ENCODE measurements at regions not wholly inside any gene's neighbourhood (a gene's known extent, or its start where the extent isn't known, plus 50 kb on each side); places are given as distances from the start of the nearest gene placed in this dataset.
A peak's percentile ranks its signal among the peaks of the same experiment; 100 is the strongest.
"Not testable (repeated sequence)": the region's sequence is repeated elsewhere in the genome, so short reads cannot be mapped to it uniquely, and the experiment has no call there.

GRCh38 chr13:90889906-90890834 is 457.3 kb upstream of the MIR17HG start:
- Histone ChIP-seq H3K4me3 (ENCODE audit: low read depth in 1 of 3, low read length in 3 of 3) (no peak overlapping the region), H3K9me3 (ENCODE audit: control insufficient read depth in 2 of 2, insufficient read depth in 1 of 2, low read depth in 1 of 2, low read length in 1 of 2) (no peaks in the 10 kb centered on the region), H3K27ac (ENCODE audit: low read depth in 1 of 3, low read length in 2 of 3) (no peak overlapping the region), H3K4me1 (ENCODE audit: control insufficient read depth in 3 of 3, insufficient read depth in 2 of 3, low read depth in 1 of 3, low read length in 2 of 3) (no peaks in the 10 kb centered on the region), H3K36me3 (ENCODE audit: control insufficient read depth in 3 of 3, insufficient read depth in 2 of 3, low read depth in 1 of 3, low read length in 3 of 3) (no peaks in the 10 kb centered on the region), H3K27me3 (ENCODE audit: control insufficient read depth in 3 of 3, insufficient read depth in 3 of 3, low read length in 3 of 3) (no peaks in the 10 kb centered on the region)
- DNase-seq = no peak
- no peak for FAIRE-seq
- 52 to 75% (median 53%) methylated on average over 4 of the region's 4 CpGs for WGBS, 3 donors

- Histone ChIP-seq H3K27ac (ENCODE audit: low read depth in 1 of 3, low read length in 2 of 3) (no peak overlapping the region), H3K36me3 (ENCODE audit: control insufficient read depth in 3 of 3, insufficient read depth in 2 of 3, low read depth in 1 of 3, low read length in 3 of 3) (no peaks in the 10 kb centered on the region), H3K27me3 (ENCODE audit: control insufficient read depth in 3 of 3, insufficient read depth in 3 of 3, low read length in 3 of 3) (no peaks in the 10 kb centered on the region), H3K9me3 (ENCODE audit: control insufficient read depth in 2 of 2, insufficient read depth in 1 of 2, low read depth in 1 of 2, low read length in 1 of 2) (no peaks in the 10 kb centered on the region), H3K4me3 (ENCODE audit: low read depth in 1 of 3, low read length in 3 of 3) (no peak overlapping the region), H3K4me1 (ENCODE audit: control insufficient read depth in 3 of 3, insufficient read depth in 2 of 3, low read depth in 1 of 3, low read length in 2 of 3) (no peaks in the 10 kb centered on the region)
- DNase-seq (no peak), FAIRE-seq (no peak)
- 82 to 87% (median 85%) methylated on average over 2 of the region's 2 CpGs for WGBS, 3 donors
Observed at GRCh38 chr13:90891329-90891728, 456.2 kb upstream of the MIR17HG start.

GRCh38 chr13:90893199-90893598 is 454.3 kb upstream of the MIR17HG start:
- H3K27me3 ChIP-seq (ENCODE audit: control insufficient read depth in 3 of 3, insufficient read depth in 3 of 3, low read length in 3 of 3); H3K36me3 ChIP-seq (ENCODE audit: control insufficient read depth in 3 of 3, insufficient read depth in 2 of 3, low read depth in 1 of 3, low read length in 3 of 3); H3K4me3 ChIP-seq (ENCODE audit: low read depth in 1 of 3, low read length in 3 of 3); DNase-seq; H3K9me3 ChIP-seq (ENCODE audit: control insufficient read depth in 2 of 2, insufficient read depth in 1 of 2, low read depth in 1 of 2, low read length in 1 of 2); FAIRE-seq; H3K4me1 ChIP-seq (ENCODE audit: control insufficient read depth in 3 of 3, insufficient read depth in 2 of 3, low read depth in 1 of 3, low read length in 2 of 3); H3K27ac ChIP-seq (ENCODE audit: low read depth in 1 of 3, low read length in 2 of 3): not testable (repeated sequence)
- 67 to 94% (median 77%) methylated on average over 6 of the region's 6 CpGs for WGBS, 3 donors

- H3K4me1 ChIP-seq (ENCODE audit: control insufficient read depth in 3 of 3, insufficient read depth in 2 of 3, low read depth in 1 of 3, low read length in 2 of 3) = no peaks in the 10 kb centered on the region
- 14 to 61% (median 31%) methylated on average over 2 of the region's 2 CpGs for WGBS, 3 donors
Observed at GRCh38 chr13:90896002-90896401, 451.5 kb upstream of the MIR17HG start.

GRCh38 chr13:90898811-90899210 is 448.7 kb upstream of the MIR17HG start:
- WGBS, 3 donors = 85 to 94% (median 91%) methylated on average over 1 of the region's 1 CpG
- Histone ChIP-seq H3K27ac (ENCODE audit: low read depth in 1 of 3, low read length in 2 of 3) (no peak overlapping the region), H3K9me3 (ENCODE audit: control insufficient read depth in 2 of 2, insufficient read depth in 1 of 2, low read depth in 1 of 2, low read length in 1 of 2) (no peaks in the 10 kb centered on the region), H3K4me3 (ENCODE audit: low read depth in 1 of 3, low read length in 3 of 3) (no peak overlapping the region), H3K27me3 (ENCODE audit: control insufficient read depth in 3 of 3, insufficient read depth in 3 of 3, low read length in 3 of 3) (no peaks in the 10 kb centered on the region), H3K36me3 (ENCODE audit: control insufficient read depth in 3 of 3, insufficient read depth in 2 of 3, low read depth in 1 of 3, low read length in 3 of 3) (no peaks in the 10 kb centered on the region), H3K4me1 (ENCODE audit: control insufficient read depth in 3 of 3, insufficient read depth in 2 of 3, low read depth in 1 of 3, low read length in 2 of 3) (no peaks in the 10 kb centered on the region)
- DNase-seq = no peak
- no peak for FAIRE-seq

More at GRCh38 chr13:90896002-90896401, 451.5 kb upstream of the MIR17HG start:
- FAIRE-seq (no peak), DNase-seq (peak; percentile 10 to 63)
- H3K36me3 ChIP-seq (ENCODE audit: control insufficient read depth in 3 of 3, insufficient read depth in 2 of 3, low read depth in 1 of 3, low read length in 3 of 3) = no peaks in the 10 kb centered on the region
- H3K9me3 ChIP-seq (ENCODE audit: control insufficient read depth in 2 of 2, insufficient read depth in 1 of 2, low read depth in 1 of 2, low read length in 1 of 2) = no peaks in the 10 kb centered on the region
- no peak overlapping the region for H3K4me3 ChIP-seq (ENCODE audit: low read depth in 1 of 3, low read length in 3 of 3)
- H3K27me3 ChIP-seq (ENCODE audit: control insufficient read depth in 3 of 3, insufficient read depth in 3 of 3, low read length in 3 of 3) = no peaks in the 10 kb centered on the region
- no peak overlapping the region for H3K27ac ChIP-seq (ENCODE audit: low read depth in 1 of 3, low read length in 2 of 3)

- 5 to 44% (median 21%) methylated on average over 1 of the region's 1 CpG for WGBS, 3 donors
- FAIRE-seq = no peak
Observed at GRCh38 chr13:90899416-90899815, 448.1 kb upstream of the MIR17HG start.

GRCh38 chr13:90902255-90902654 is 445.2 kb upstream of the MIR17HG start:
- H3K27me3 ChIP-seq (ENCODE audit: control insufficient read depth in 3 of 3, insufficient read depth in 3 of 3, low read length in 3 of 3) = no peaks in the 10 kb centered on the region
- H3K9me3 ChIP-seq (ENCODE audit: control insufficient read depth in 2 of 2, insufficient read depth in 1 of 2, low read depth in 1 of 2, low read length in 1 of 2) = peaks cover 0 to 4% of the 10 kb centered on the region in 2 donors
- no peaks in the 10 kb centered on the region for H3K4me1 ChIP-seq (ENCODE audit: control insufficient read depth in 3 of 3, insufficient read depth in 2 of 3, low read depth in 1 of 3, low read length in 2 of 3)
- no peak overlapping the region for H3K4me3 ChIP-seq (ENCODE audit: low read depth in 1 of 3, low read length in 3 of 3)
- DNase-seq = no peak
- H3K36me3 ChIP-seq (ENCODE audit: control insufficient read depth in 3 of 3, insufficient read depth in 2 of 3, low read depth in 1 of 3, low read length in 3 of 3) = no peaks in the 10 kb centered on the region
- FAIRE-seq = no peak
- H3K27ac ChIP-seq (ENCODE audit: low read depth in 1 of 3, low read length in 2 of 3) = no peak overlapping the region
- 65 to 84% (median 79%) methylated on average over 2 of the region's 2 CpGs for WGBS, 3 donors

More at GRCh38 chr13:90899416-90899815, 448.1 kb upstream of the MIR17HG start:
- Histone ChIP-seq H3K4me1 (ENCODE audit: control insufficient read depth in 3 of 3, insufficient read depth in 2 of 3, low read depth in 1 of 3, low read length in 2 of 3) (no peaks in the 10 kb centered on the region), H3K4me3 (ENCODE audit: low read depth in 1 of 3, low read length in 3 of 3) (no peak overlapping the region), H3K27ac (ENCODE audit: low read depth in 1 of 3, low read length in 2 of 3) (no peak overlapping the region), H3K9me3 (ENCODE audit: control insufficient read depth in 2 of 2, insufficient read depth in 1 of 2, low read depth in 1 of 2, low read length in 1 of 2) (no peaks in the 10 kb centered on the region), H3K27me3 (ENCODE audit: control insufficient read depth in 3 of 3, insufficient read depth in 3 of 3, low read length in 3 of 3) (no peaks in the 10 kb centered on the region), H3K36me3 (ENCODE audit: control insufficient read depth in 3 of 3, insufficient read depth in 2 of 3, low read depth in 1 of 3, low read length in 3 of 3) (no peaks in the 10 kb centered on the region)
- peak in 1 of 2 donors; percentile 22 for DNase-seq

- Histone ChIP-seq H3K4me3 (ENCODE audit: low read depth in 1 of 3, low read length in 3 of 3) (no peak overlapping the region), H3K4me1 (ENCODE audit: control insufficient read depth in 3 of 3, insufficient read depth in 2 of 3, low read depth in 1 of 3, low read length in 2 of 3) (no peaks in the 10 kb centered on the region), H3K27me3 (ENCODE audit: control insufficient read depth in 3 of 3, insufficient read depth in 3 of 3, low read length in 3 of 3) (no peaks in the 10 kb centered on the region), H3K36me3 (ENCODE audit: control insufficient read depth in 3 of 3, insufficient read depth in 2 of 3, low read depth in 1 of 3, low read length in 3 of 3) (no peaks in the 10 kb centered on the region), H3K27ac (ENCODE audit: low read depth in 1 of 3, low read length in 2 of 3) (no peak overlapping the region), H3K9me3 (ENCODE audit: control insufficient read depth in 2 of 2, insufficient read depth in 1 of 2, low read depth in 1 of 2, low read length in 1 of 2) (peaks cover 0 to 8% of the 10 kb centered on the region in 2 donors)
- DNase-seq (no peak), FAIRE-seq (no peak)
- 92 to 94% (median 94%) methylated on average over 1 of the region's 1 CpG for WGBS, 3 donors
Observed at GRCh38 chr13:90906554-90906953, 440.9 kb upstream of the MIR17HG start.

Measured in small intestine (tissue), 7 donors.